ENCODE measurements at regions not wholly inside any gene's neighbourhood (a gene's known extent, or its start where the extent isn't known, plus 50 kb on each side); places are given as distances from the start of the nearest gene placed in this dataset.

DNA sequence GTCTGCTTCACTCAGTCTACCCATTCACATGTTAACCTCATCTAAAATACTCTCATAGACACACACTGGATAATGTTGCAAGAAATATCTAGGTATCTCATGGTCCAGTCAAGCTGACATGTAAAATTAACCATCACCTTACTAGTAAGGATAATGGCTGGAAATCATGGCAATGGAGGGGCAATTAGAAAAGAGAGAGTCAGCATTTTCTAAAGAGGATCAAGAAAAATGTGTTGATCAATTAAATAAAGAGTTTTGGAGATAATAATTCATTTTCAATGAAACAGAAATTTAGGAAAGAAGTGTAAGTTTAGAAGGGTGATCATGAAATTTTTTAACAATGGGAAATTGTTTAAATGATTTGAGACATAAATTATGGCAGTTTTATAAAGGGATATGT is 1914.1 kb upstream of the IGFBP7 start:
- no peaks in the 10 kb centered on the region for H3K27me3 ChIP-seq (ENCODE audit: insufficient read depth, low read length)
- no peak overlapping the region for H3K4me3 ChIP-seq (ENCODE audit: low read length)
- 0 out of 2 replicates have a peak, but pooled peaks cover 2% of the 10 kb centered on the region for H3K9me3 ChIP-seq (ENCODE audit: insufficient read depth, low read depth, low read length)
- no peaks in the 10 kb centered on the region for H3K36me3 ChIP-seq (ENCODE audit: insufficient read depth, low read length)
- no peak overlapping the region for H3K27ac ChIP-seq (ENCODE audit: low read depth, low read length)
- no peaks in the 10 kb centered on the region for H3K4me1 ChIP-seq (ENCODE audit: insufficient read depth, low read length)
- no peak overlapping the region for H3K9ac ChIP-seq (ENCODE audit: low read depth, low read length)

DNA sequence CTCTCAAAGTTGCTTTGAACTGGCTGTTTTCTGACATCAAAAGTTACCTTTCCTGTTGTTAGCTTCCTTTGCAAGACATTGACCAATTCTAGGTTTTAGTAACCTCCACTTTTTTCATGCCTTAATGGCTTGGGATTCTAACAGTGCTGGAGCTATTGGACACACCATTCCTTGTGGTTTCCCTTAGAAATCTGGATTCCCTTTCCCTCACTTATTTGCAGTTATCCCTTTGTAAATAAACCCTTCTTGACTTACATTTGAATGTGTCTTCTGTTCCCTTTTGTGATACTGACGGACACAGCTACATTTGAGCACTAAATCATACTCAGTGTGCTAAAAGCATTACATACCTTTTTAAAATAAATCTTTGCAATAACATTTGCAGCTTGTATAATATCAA is 1927.6 kb upstream of the IGFBP7 start:
- H3K36me3 ChIP-seq (ENCODE audit: insufficient read depth, low read length): no peaks in the 10 kb centered on the region
- H3K9ac ChIP-seq (ENCODE audit: low read depth, low read length): no peak overlapping the region
- no peaks in the 10 kb centered on the region for H3K4me1 ChIP-seq (ENCODE audit: insufficient read depth, low read length)
- no peak overlapping the region for H3K4me3 ChIP-seq (ENCODE audit: low read length)
- no peaks in the 10 kb centered on the region for H3K27me3 ChIP-seq (ENCODE audit: insufficient read depth, low read length)
- no peak overlapping the region for H3K27ac ChIP-seq (ENCODE audit: low read depth, low read length)
- 84% methylated on average over 1 of the region's 1 CpG for WGBS
- no peaks in the 10 kb centered on the region for H3K9me3 ChIP-seq (ENCODE audit: insufficient read depth, low read depth, low read length)

DNA sequence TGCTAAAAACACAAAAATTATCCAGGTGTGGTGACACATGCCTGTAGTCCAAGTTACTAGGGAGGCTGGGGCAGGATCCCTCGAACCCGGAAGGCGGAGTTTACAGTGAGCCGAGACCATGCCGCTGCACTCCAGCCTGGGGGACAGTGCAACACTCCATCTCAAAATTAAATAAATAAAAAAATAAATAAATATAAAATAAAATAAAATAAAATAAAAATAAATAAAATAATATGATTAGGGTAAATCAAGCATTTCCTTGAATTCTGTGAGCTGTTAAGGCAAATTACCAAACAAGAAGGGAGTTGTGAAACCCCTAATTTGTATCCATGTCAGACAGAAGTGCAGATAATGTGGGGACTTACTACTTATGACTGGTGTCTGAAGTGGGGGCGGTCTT is 1928.9 kb upstream of the IGFBP7 start:
- no peak overlapping the region for H3K9ac ChIP-seq (ENCODE audit: low read depth, low read length)
- no peaks in the 10 kb centered on the region for H3K9me3 ChIP-seq (ENCODE audit: insufficient read depth, low read depth, low read length)
- no peaks in the 10 kb centered on the region for H3K36me3 ChIP-seq (ENCODE audit: insufficient read depth, low read length)
- no peak overlapping the region for H3K4me3 ChIP-seq (ENCODE audit: low read length)
- WGBS: 99% methylated on average over 5 of the region's 6 CpGs
- H3K27me3 ChIP-seq (ENCODE audit: insufficient read depth, low read length): no peaks in the 10 kb centered on the region
- no peak overlapping the region for H3K27ac ChIP-seq (ENCODE audit: low read depth, low read length)
- H3K4me1 ChIP-seq (ENCODE audit: insufficient read depth, low read length): no peaks in the 10 kb centered on the region

DNA sequence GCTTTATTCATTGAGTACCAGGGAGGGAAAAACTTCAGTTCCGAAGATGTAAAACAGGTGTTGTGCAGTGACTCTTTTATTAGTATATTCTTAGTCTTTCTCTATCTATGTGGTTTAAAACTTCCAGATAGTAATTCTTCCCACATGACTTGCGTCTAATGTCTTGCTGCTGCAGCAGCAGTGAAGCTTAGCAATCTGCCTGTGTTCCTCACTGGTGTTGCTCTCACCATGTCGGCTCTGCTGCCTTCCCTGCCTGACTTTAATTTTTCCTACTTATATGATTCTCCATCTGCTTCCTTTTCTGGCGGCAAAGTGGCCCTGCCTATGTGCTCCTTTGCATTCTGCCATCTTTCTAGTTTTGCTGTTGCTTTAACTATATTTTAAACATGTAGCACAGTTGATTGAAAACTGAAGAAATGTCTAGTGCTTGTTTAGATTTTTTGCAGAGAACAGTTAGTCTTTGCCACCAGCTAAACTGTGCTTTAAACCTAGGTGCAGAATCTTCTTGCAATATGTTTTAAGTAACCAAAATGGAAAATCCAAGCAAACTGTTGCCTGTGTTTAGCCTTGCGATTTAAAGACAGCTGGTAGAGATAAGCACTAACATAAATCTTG is 1934.2 kb upstream of the IGFBP7 start:
- WGBS: 96% methylated on average over 5 of the region's 5 CpGs
- Histone ChIP-seq H3K9me3 (ENCODE audit: insufficient read depth, low read depth, low read length) (no peaks in the 10 kb centered on the region), H3K27me3 (ENCODE audit: insufficient read depth, low read length) (no peaks in the 10 kb centered on the region), H3K36me3 (ENCODE audit: insufficient read depth, low read length) (no peaks in the 10 kb centered on the region), H3K9ac (ENCODE audit: low read depth, low read length) (no peak overlapping the region), H3K27ac (ENCODE audit: low read depth, low read length) (no peak overlapping the region), H3K4me1 (ENCODE audit: insufficient read depth, low read length) (no peaks in the 10 kb centered on the region), H3K4me3 (ENCODE audit: low read length) (no peak overlapping the region)

DNA sequence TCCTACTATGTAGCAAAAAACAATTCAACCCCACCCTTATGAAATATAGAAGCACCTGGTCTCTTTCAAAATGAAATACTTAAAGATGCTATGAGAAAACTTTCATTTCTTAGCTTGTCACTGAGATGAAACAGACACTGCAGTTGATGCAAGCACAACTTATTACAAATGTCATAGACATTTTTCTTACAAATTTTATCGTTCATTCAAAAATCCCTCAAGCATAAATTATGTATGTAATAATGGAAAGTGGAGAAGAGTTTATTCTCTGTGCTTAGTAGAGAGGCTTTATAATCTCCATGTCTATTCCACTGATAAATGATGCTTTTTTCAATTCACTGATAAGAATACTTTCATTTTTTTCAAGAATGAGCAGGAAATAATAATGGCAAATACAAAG is 1943.9 kb upstream of the IGFBP7 start:
- Histone ChIP-seq H3K9ac (ENCODE audit: low read depth, low read length) (no peak overlapping the region), H3K36me3 (ENCODE audit: insufficient read depth, low read length) (no peaks in the 10 kb centered on the region), H3K27me3 (ENCODE audit: insufficient read depth, low read length) (no peaks in the 10 kb centered on the region), H3K27ac (ENCODE audit: low read depth, low read length) (no peak overlapping the region), H3K4me3 (ENCODE audit: low read length) (no peak overlapping the region), H3K4me1 (ENCODE audit: insufficient read depth, low read length) (no peaks in the 10 kb centered on the region), H3K9me3 (ENCODE audit: insufficient read depth, low read depth, low read length) (no peaks in the 10 kb centered on the region)
- no CpG with 5 or more reads among the region's 1 CpG for WGBS

DNA sequence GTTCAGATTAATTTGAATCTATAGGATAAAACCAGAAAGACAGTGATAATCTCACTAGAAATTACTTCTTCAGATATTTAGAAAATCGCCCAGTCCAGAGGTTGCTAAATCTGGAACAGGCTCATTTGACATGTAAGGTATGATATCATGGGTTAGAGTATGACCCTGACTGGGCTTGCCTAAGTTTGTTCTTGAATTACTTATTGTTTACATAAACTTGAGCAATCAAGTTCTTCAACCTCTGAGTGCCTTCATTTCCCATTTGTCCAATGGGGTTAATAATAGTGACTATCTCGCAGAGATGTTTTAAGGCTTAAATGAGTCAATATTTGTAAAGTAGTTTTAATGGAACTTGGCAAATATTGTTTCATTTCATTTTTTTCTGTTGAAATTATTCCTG is 1947.6 kb upstream of the IGFBP7 start:
- H3K9ac ChIP-seq (ENCODE audit: low read depth, low read length): no peak overlapping the region
- no peaks in the 10 kb centered on the region for H3K36me3 ChIP-seq (ENCODE audit: insufficient read depth, low read length)
- H3K4me3 ChIP-seq (ENCODE audit: low read length): no peak overlapping the region
- no peaks in the 10 kb centered on the region for H3K27me3 ChIP-seq (ENCODE audit: insufficient read depth, low read length)
- 93% methylated on average over 2 of the region's 2 CpGs for WGBS
- H3K27ac ChIP-seq (ENCODE audit: low read depth, low read length): no peak overlapping the region
- no peaks in the 10 kb centered on the region for H3K4me1 ChIP-seq (ENCODE audit: insufficient read depth, low read length)
- peaks cover 14% of the 10 kb centered on the region; the same call in 1 of the 2 replicates for H3K9me3 ChIP-seq (ENCODE audit: insufficient read depth, low read depth, low read length)

DNA sequence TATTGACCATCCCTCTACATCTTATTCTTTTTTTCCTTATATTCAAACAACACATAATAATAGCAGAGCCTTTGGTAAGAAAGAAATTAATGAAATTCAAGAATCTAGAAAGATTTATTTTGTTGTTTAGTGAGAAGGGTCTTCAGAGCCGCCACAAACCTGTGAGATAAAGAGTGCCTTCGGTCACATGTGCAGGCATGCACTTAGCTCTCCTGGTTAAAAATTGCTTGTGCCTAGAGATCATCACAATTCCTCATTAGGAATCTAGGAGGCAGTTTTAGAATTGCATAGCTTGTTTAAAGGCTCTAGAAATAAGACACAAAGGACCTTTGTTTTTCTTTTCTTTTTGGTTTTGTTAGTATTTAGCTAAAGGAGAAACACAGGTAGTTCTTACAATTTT is 1948.4 kb upstream of the IGFBP7 start:
- 47% methylated on average over 2 of the region's 2 CpGs for WGBS
- Histone ChIP-seq H3K36me3 (ENCODE audit: insufficient read depth, low read length) (no peaks in the 10 kb centered on the region), H3K4me1 (ENCODE audit: insufficient read depth, low read length) (no peaks in the 10 kb centered on the region)

DNA sequence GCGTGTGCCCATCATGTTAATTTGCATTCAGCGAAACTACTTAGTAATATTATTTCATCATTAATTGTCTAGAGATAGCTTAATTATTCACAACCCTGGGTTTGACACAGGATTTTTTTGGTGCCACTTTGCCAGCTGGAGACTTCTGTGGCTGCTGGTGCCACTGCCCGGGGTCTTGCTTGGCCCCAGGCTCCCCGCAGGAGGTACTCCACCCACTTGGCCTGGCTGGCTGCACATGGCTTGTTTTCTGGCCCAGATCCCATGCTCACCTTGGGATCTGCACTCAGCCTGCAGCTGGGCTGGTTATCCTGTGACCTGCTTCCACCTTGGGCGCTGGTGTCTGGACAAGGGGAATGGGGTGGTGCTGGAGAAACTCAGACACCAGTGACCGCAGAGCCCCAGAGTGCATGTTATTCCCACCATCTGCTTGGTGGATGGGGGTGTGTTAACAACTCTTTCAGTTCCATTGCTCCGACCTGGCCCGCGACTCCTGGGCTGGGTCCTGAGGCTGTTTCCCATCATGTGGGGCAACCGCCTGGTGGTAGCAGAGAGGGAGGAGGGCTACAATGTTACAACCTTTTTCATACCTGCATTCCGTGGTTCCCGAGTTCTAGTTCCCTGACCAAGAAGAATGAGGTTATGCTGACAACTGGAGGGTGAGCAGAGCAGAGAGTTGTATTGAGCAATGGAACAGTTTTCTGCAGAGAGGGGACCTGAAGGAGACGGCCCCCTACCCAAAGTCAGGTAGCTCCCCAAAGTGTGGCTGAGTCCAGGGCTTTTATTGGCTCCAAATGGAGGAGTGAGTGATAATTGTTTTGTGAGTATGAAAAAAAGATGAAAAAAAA is 1950.0 kb upstream of the IGFBP7 start:
- H3K36me3 ChIP-seq (ENCODE audit: insufficient read depth, low read length): no peaks in the 10 kb centered on the region
- H3K4me1 ChIP-seq (ENCODE audit: insufficient read depth, low read length): no peaks in the 10 kb centered on the region
- H3K27me3 ChIP-seq (ENCODE audit: insufficient read depth, low read length): no peaks in the 10 kb centered on the region
- H3K9ac ChIP-seq (ENCODE audit: low read depth, low read length): no peak overlapping the region
- 98% methylated on average over 11 of the region's 13 CpGs for WGBS
- H3K4me3 ChIP-seq (ENCODE audit: low read length): no peak overlapping the region
- peaks cover 14% of the 10 kb centered on the region; the same call in 1 of the 2 replicates for H3K9me3 ChIP-seq (ENCODE audit: insufficient read depth, low read depth, low read length)
- no peak overlapping the region for H3K27ac ChIP-seq (ENCODE audit: low read depth, low read length)

More for the DNA sequence above, 1948.4 kb upstream of the IGFBP7 start:
- Histone ChIP-seq H3K9me3 (ENCODE audit: insufficient read depth, low read depth, low read length) (peaks cover 14% of the 10 kb centered on the region; the same call in 1 of the 2 replicates), H3K27me3 (ENCODE audit: insufficient read depth, low read length) (no peaks in the 10 kb centered on the region), H3K9ac (ENCODE audit: low read depth, low read length) (no peak overlapping the region), H3K4me3 (ENCODE audit: low read length) (no peak overlapping the region), H3K27ac (ENCODE audit: low read depth, low read length) (no peak overlapping the region)

DNA sequence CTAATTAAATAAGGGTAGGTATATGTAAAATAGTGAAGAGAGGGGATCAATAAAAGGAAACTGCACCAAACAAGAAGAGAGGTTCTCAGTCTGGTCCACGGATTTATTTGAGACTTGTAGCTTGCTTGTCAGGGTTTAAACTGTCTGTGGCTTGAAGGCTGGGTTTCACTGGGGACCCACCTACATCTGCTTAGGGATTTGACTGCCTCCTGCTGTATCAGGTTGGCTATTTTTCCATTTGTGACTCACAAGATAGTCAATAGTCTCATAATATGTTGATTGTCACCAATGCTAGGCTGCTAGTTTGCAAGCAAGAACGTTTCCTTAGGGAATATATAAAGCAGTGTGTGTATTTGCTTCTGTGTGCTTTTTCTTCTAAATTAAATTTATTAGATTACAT is 1950.7 kb upstream of the IGFBP7 start:
- WGBS: 85% methylated on average over 2 of the region's 2 CpGs

DNA sequence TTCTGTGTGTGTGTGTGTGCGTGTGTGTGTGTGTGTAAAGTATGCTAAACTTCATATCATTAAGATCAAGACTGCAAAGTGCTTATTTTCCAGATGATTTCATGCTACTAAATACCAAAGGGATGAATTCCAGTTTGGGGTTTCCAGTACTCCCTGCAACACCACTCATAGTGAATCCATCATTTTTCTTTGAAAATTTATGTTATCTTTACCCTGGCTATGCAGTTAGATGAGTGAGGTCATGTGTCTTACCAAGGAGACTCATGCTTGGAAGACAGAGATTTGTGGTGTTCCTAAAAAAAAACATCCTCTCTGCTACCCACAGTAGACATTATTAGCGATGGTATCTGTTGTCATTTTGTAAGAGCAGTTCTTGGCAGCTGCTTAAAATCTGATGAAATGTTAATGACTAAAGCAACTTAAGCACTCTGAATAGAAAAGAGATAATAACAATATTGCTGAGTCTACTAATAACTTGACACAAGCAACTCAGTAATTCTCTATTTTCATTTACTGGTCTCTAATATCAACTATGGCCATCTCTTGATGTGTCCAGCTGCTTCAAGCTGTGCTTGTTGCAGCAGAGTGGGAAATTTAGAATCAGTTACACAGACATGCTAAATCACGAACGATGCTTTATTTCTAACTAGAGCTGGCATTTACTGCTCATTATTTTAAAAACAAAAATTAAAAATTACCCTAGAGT is 1953.0 kb upstream of the IGFBP7 start:
- Histone ChIP-seq H3K4me1 (ENCODE audit: insufficient read depth, low read length) (no peaks in the 10 kb centered on the region), H3K27ac (ENCODE audit: low read depth, low read length) (no peak overlapping the region), H3K4me3 (ENCODE audit: low read length) (no peak overlapping the region), H3K9me3 (ENCODE audit: insufficient read depth, low read depth, low read length) (peaks cover 14% of the 10 kb centered on the region; the same call in 1 of the 2 replicates), H3K27me3 (ENCODE audit: insufficient read depth, low read length) (no peaks in the 10 kb centered on the region), H3K36me3 (ENCODE audit: insufficient read depth, low read length) (no peaks in the 10 kb centered on the region), H3K9ac (ENCODE audit: low read depth, low read length) (no peak overlapping the region)
- WGBS: 94% methylated on average over 3 of the region's 4 CpGs

More for the DNA sequence above, 1950.7 kb upstream of the IGFBP7 start:
- Histone ChIP-seq H3K4me3 (ENCODE audit: low read length) (no peak overlapping the region), H3K27ac (ENCODE audit: low read depth, low read length) (no peak overlapping the region), H3K9me3 (ENCODE audit: insufficient read depth, low read depth, low read length) (peaks cover 14% of the 10 kb centered on the region; the same call in 1 of the 2 replicates), H3K4me1 (ENCODE audit: insufficient read depth, low read length) (no peaks in the 10 kb centered on the region), H3K36me3 (ENCODE audit: insufficient read depth, low read length) (no peaks in the 10 kb centered on the region), H3K27me3 (ENCODE audit: insufficient read depth, low read length) (no peaks in the 10 kb centered on the region), H3K9ac (ENCODE audit: low read depth, low read length) (no peak overlapping the region)

DNA sequence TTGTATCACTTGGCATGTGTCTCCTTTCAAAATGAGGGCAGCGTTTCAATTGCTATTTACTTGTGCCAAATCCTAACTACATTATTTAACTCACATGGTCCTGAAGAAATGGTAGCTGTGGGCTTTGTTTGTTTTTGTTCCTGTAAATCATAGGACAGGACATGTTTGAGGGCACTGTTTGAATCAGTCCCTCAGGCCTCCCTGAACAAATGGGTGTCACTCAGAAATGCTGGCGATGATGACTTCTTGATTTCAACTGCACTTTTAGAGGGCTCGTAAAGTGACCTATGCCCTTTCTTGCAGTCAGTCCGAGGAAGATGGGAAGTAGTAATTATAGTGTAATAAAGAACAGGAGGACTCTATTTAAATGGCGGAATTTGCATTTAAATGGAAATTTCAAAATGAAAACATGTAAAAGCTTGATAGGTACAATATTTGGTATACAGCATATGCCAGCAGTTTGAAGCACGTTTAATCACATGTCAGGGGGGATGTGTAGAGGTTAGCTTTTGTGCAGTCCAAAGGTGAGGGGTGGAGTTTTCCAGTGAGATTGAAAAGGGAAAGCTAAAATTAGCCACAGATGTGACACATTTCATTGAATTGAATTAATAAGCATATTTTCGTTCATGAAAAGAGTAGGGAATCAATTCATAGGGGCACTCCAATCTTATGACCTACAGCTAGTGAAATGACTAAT is 1958.7 kb upstream of the IGFBP7 start:
- no peak overlapping the region for H3K9ac ChIP-seq (ENCODE audit: low read depth, low read length)
- H3K4me3 ChIP-seq (ENCODE audit: low read length): no peak overlapping the region
- WGBS: 90% methylated on average over 7 of the region's 7 CpGs
- no peaks in the 10 kb centered on the region for H3K4me1 ChIP-seq (ENCODE audit: insufficient read depth, low read length)
- no peak overlapping the region for H3K27ac ChIP-seq (ENCODE audit: low read depth, low read length)
- H3K36me3 ChIP-seq (ENCODE audit: insufficient read depth, low read length): no peaks in the 10 kb centered on the region
- no peaks in the 10 kb centered on the region for H3K9me3 ChIP-seq (ENCODE audit: insufficient read depth, low read depth, low read length)
- no peaks in the 10 kb centered on the region for H3K27me3 ChIP-seq (ENCODE audit: insufficient read depth, low read length)

Measured in HUES64 (cell line).